ENCODE measurements at regions not wholly inside any gene's neighbourhood (a gene's known extent, or its start where the extent isn't known, plus 50 kb on each side); places are given as distances from the start of the nearest gene placed in this dataset.

GRCh38 chr5:67623078-67623477 lies 426.5 kb upstream of the CD180 start:
- Histone ChIP-seq H3K4me1 (ENCODE audit: insufficient read depth, poor library complexity, severe bottlenecking) (peaks cover 19% of the 10 kb centered on the region), H3K27me3 (ENCODE audit: insufficient read depth, poor library complexity, severe bottlenecking) (no peaks in the 10 kb centered on the region), H3K9me3 (ENCODE audit: severe bottlenecking) (no peaks in the 10 kb centered on the region), H3K27ac (ENCODE audit: poor library complexity, severe bottlenecking) (no peak overlapping the region), H3K36me3 (ENCODE audit: low read depth) (no peaks in the 10 kb centered on the region), H3K4me3 (ENCODE audit: severe bottlenecking) (no peak overlapping the region)
- DNase-seq (ENCODE audit: low spot score) (no peak), ATAC-seq (ENCODE audit: low read depth) (no peak)
- no peak for TF ChIP-seq CTCF (IDR thresholded peaks at IDR 0.05; ENCODE audit: poor library complexity, severe bottlenecking)

- Histone ChIP-seq H3K4me3 (ENCODE audit: severe bottlenecking) (no peak overlapping the region), H3K36me3 (ENCODE audit: low read depth) (no peaks in the 10 kb centered on the region), H3K9me3 (ENCODE audit: severe bottlenecking) (no peaks in the 10 kb centered on the region), H3K4me1 (ENCODE audit: insufficient read depth, poor library complexity, severe bottlenecking) (peaks cover 19% of the 10 kb centered on the region), H3K27ac (ENCODE audit: poor library complexity, severe bottlenecking) (peak overlapping the region; percentile 29), H3K27me3 (ENCODE audit: insufficient read depth, poor library complexity, severe bottlenecking) (no peaks in the 10 kb centered on the region)
- ATAC-seq (ENCODE audit: low read depth) (peak; percentile 90), DNase-seq (ENCODE audit: low spot score) (no peak)
- no peak for TF ChIP-seq CTCF (IDR thresholded peaks at IDR 0.05; ENCODE audit: poor library complexity, severe bottlenecking)
Measured at GRCh38 chr5:67620424-67621397, 424.1 kb upstream of the CD180 start.

DNA sequence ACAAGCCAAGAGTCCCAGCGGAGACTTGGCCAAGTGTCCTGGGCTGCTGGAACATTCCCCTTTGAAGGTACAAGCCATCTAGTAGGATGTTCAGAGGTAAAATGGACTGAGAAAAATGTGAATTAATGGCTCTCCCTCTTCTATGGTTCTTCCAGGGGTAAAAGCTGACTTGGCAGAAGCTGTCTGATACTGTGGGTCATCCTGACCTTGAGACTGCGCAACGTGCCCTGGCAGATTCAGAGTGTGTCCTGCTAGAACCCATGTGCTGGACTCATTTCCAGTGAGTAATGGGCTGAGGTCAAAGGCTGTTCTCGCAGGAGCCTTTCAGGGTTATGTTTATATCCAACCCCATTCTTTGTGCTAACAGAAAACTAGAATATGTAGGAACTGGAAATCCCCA lies 423.0 kb upstream of the CD180 start:
- H3K9me3 ChIP-seq (ENCODE audit: severe bottlenecking): no peaks in the 10 kb centered on the region

DNA sequence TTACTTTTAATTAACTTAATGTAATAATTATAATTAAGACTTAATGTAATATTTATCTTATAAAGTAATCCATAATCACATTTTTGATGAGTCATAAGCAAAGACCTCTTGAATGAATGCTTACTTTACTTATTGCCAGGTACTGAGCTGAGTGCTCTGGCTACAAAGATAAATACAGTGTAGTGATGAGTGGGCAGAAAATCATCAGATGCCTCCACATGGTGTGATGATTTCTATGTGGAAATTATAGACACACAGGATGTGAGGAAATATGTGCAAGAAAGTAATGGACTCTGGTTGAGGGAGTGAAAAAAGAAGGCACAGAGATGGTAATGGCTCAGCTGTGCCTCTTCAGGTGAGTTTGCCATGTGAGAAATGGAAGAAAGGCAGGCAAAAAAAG lies 422.6 kb upstream of the CD180 start:
- TF ChIP-seq CTCF (IDR thresholded peaks at IDR 0.05; ENCODE audit: poor library complexity, severe bottlenecking): no peak
- ATAC-seq (ENCODE audit: low read depth) (peak; percentile 64), DNase-seq (ENCODE audit: low spot score) (no peak)
- H3K27ac ChIP-seq (ENCODE audit: poor library complexity, severe bottlenecking): no peak overlapping the region
- peaks cover 19% of the 10 kb centered on the region for H3K4me1 ChIP-seq (ENCODE audit: insufficient read depth, poor library complexity, severe bottlenecking)
- no peak overlapping the region for H3K4me3 ChIP-seq (ENCODE audit: severe bottlenecking)
- H3K9me3 ChIP-seq (ENCODE audit: severe bottlenecking): no peaks in the 10 kb centered on the region
- H3K27me3 ChIP-seq (ENCODE audit: insufficient read depth, poor library complexity, severe bottlenecking): no peaks in the 10 kb centered on the region
- H3K36me3 ChIP-seq (ENCODE audit: low read depth): no peaks in the 10 kb centered on the region

More for the DNA sequence above, 423.0 kb upstream of the CD180 start:
- H3K27ac ChIP-seq (ENCODE audit: poor library complexity, severe bottlenecking): no peak overlapping the region
- ATAC-seq (ENCODE audit: low read depth) (no peak), DNase-seq (ENCODE audit: low spot score) (no peak)
- no peaks in the 10 kb centered on the region for H3K27me3 ChIP-seq (ENCODE audit: insufficient read depth, poor library complexity, severe bottlenecking)
- no peak for TF ChIP-seq CTCF (IDR thresholded peaks at IDR 0.05; ENCODE audit: poor library complexity, severe bottlenecking)
- no peaks in the 10 kb centered on the region for H3K36me3 ChIP-seq (ENCODE audit: low read depth)
- H3K4me3 ChIP-seq (ENCODE audit: severe bottlenecking): no peak overlapping the region
- H3K4me1 ChIP-seq (ENCODE audit: insufficient read depth, poor library complexity, severe bottlenecking): peaks cover 19% of the 10 kb centered on the region

DNA sequence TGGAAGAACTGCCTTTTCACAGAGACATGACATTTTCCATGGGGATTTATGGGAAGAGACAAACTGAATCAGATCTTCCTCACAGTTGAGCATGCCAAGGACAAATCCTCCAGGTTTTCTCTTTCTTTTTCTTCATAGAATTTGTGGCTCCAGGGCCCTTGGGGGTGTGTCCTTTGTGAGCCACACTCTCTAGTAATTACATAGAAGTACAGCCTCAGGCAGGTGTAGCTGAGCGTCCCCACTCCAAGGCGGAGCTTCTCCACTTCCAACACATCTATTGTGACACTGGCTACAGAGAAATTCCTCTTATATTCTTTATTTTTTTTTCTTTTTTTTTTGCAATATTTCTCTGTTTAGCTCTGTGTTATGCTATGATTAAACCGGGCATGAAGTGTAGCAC lies 420.5 kb upstream of the CD180 start:
- Histone ChIP-seq H3K27ac (ENCODE audit: poor library complexity, severe bottlenecking) (no peak overlapping the region), H3K4me1 (ENCODE audit: insufficient read depth, poor library complexity, severe bottlenecking) (peaks cover 19% of the 10 kb centered on the region), H3K36me3 (ENCODE audit: low read depth) (no peaks in the 10 kb centered on the region), H3K9me3 (ENCODE audit: severe bottlenecking) (no peaks in the 10 kb centered on the region), H3K4me3 (ENCODE audit: severe bottlenecking) (no peak overlapping the region), H3K27me3 (ENCODE audit: insufficient read depth, poor library complexity, severe bottlenecking) (no peaks in the 10 kb centered on the region)
- DNase-seq (ENCODE audit: low spot score): no peak
- TF ChIP-seq CTCF (IDR thresholded peaks at IDR 0.05; ENCODE audit: poor library complexity, severe bottlenecking): no peak
- no peak for ATAC-seq (ENCODE audit: low read depth)

All from RWPE2 (cell line).